ENCODE measurements at regions not wholly inside any gene's neighbourhood (a gene's known extent, or its start where the extent isn't known, plus 50 kb on each side); places are given as distances from the start of the nearest gene placed in this dataset.

- in situ Hi-C loops (cut with HindIII; ENCODE audit: low pct_ligation_motif_present, low pct_unique_long_range_greater_than_20kb, low sequenced_read_pairs): no loop called here
- no peak for DNase-seq
These were observed 1197.4 kb upstream of the ADGRL3 start for GRCh38 chr4:60002603-60003337.

GRCh38 chr4:60013464-60014184, 1186.5 kb upstream of the ADGRL3 start:
- DNase-seq: no peak
- in situ Hi-C loops (cut with HindIII; ENCODE audit: low pct_ligation_motif_present, low pct_unique_long_range_greater_than_20kb, low sequenced_read_pairs): no loop called here

- in situ Hi-C loops (cut with HindIII; ENCODE audit: low pct_ligation_motif_present, low pct_unique_long_range_greater_than_20kb, low sequenced_read_pairs): no loop called here
- no peak for DNase-seq
These were observed 1183.2 kb upstream of the ADGRL3 start for GRCh38 chr4:60016971-60017370.

- in situ Hi-C loops (cut with HindIII; ENCODE audit: low pct_ligation_motif_present, low pct_unique_long_range_greater_than_20kb, low sequenced_read_pairs): no loop called here
- DNase-seq: no peak
These were observed 1180.9 kb upstream of the ADGRL3 start for GRCh38 chr4:60019180-60019579.

- DNase-seq: no peak
- in situ Hi-C loops (cut with HindIII; ENCODE audit: low pct_ligation_motif_present, low pct_unique_long_range_greater_than_20kb, low sequenced_read_pairs): no loop called here
These were observed 1180.2 kb upstream of the ADGRL3 start for GRCh38 chr4:60019946-60020345.

- in situ Hi-C loops (cut with HindIII; ENCODE audit: low pct_ligation_motif_present, low pct_unique_long_range_greater_than_20kb, low sequenced_read_pairs): no loop called here
- DNase-seq: no peak
These were observed 1179.7 kb upstream of the ADGRL3 start for GRCh38 chr4:60020389-60020788.

- DNase-seq: no peak
- in situ Hi-C loops (cut with HindIII; ENCODE audit: low pct_ligation_motif_present, low pct_unique_long_range_greater_than_20kb, low sequenced_read_pairs): no loop called here
These were observed 1166.3 kb upstream of the ADGRL3 start for GRCh38 chr4:60033826-60034225.

GRCh38 chr4:60034361-60034760, 1165.8 kb upstream of the ADGRL3 start:
- DNase-seq: no peak
- in situ Hi-C loops (cut with HindIII; ENCODE audit: low pct_ligation_motif_present, low pct_unique_long_range_greater_than_20kb, low sequenced_read_pairs): no loop called here

- in situ Hi-C loops (cut with HindIII; ENCODE audit: low pct_ligation_motif_present, low pct_unique_long_range_greater_than_20kb, low sequenced_read_pairs): no loop called here
- no peak for DNase-seq
These were observed 1160.2 kb upstream of the ADGRL3 start for GRCh38 chr4:60039908-60040307.

GRCh38 chr4:60042231-60042652, 1157.9 kb upstream of the ADGRL3 start:
- no peak for DNase-seq
- in situ Hi-C loops (cut with HindIII; ENCODE audit: low pct_ligation_motif_present, low pct_unique_long_range_greater_than_20kb, low sequenced_read_pairs): no loop called here

GRCh38 chr4:60042941-60043340, 1157.2 kb upstream of the ADGRL3 start:
- DNase-seq: no peak
- in situ Hi-C loops (cut with HindIII; ENCODE audit: low pct_ligation_motif_present, low pct_unique_long_range_greater_than_20kb, low sequenced_read_pairs): no loop called here

GRCh38 chr4:60078984-60079383, 1121.1 kb upstream of the ADGRL3 start:
- DNase-seq: no peak
- in situ Hi-C loops (cut with HindIII; ENCODE audit: low pct_ligation_motif_present, low pct_unique_long_range_greater_than_20kb, low sequenced_read_pairs): no loop called here

- in situ Hi-C loops (cut with HindIII; ENCODE audit: low pct_ligation_motif_present, low pct_unique_long_range_greater_than_20kb, low sequenced_read_pairs): no loop called here
These were observed 1118.3 kb upstream of the ADGRL3 start for GRCh38 chr4:60081839-60082238.

GRCh38 chr4:60088807-60089486, 1111.2 kb upstream of the ADGRL3 start:
- in situ Hi-C loops (cut with HindIII; ENCODE audit: low pct_ligation_motif_present, low pct_unique_long_range_greater_than_20kb, low sequenced_read_pairs): no loop called here
- no peak for DNase-seq

More at GRCh38 chr4:60081839-60082238, 1118.3 kb upstream of the ADGRL3 start:
- DNase-seq: no peak

GRCh38 chr4:60089546-60090273, 1110.4 kb upstream of the ADGRL3 start:
- in situ Hi-C loops (cut with HindIII; ENCODE audit: low pct_ligation_motif_present, low pct_unique_long_range_greater_than_20kb, low sequenced_read_pairs): no loop called here
- DNase-seq: no peak

- in situ Hi-C loops (cut with HindIII; ENCODE audit: low pct_ligation_motif_present, low pct_unique_long_range_greater_than_20kb, low sequenced_read_pairs): no loop called here
- DNase-seq: no peak
These were observed 1103.5 kb upstream of the ADGRL3 start for GRCh38 chr4:60096676-60097075.

GRCh38 chr4:60116592-60116991, 1083.5 kb upstream of the ADGRL3 start:
- in situ Hi-C loops (cut with HindIII; ENCODE audit: low pct_ligation_motif_present, low pct_unique_long_range_greater_than_20kb, low sequenced_read_pairs): no loop called here
- no peak for DNase-seq

GRCh38 chr4:60117726-60118323, 1082.3 kb upstream of the ADGRL3 start:
- DNase-seq: no peak
- in situ Hi-C loops (cut with HindIII; ENCODE audit: low pct_ligation_motif_present, low pct_unique_long_range_greater_than_20kb, low sequenced_read_pairs): no loop called here

- no peak for DNase-seq
- in situ Hi-C loops (cut with HindIII; ENCODE audit: low pct_ligation_motif_present, low pct_unique_long_range_greater_than_20kb, low sequenced_read_pairs): no loop called here
These were observed 1077.3 kb upstream of the ADGRL3 start for GRCh38 chr4:60122820-60123219.

Data from ACHN (cell line).